CD14-positive monocyte (primary cell): ENCODE measurements at regions not wholly inside any gene's neighbourhood (a gene's known extent, or its start where the extent isn't known, plus 50 kb on each side); places are given as distances from the start of the nearest gene placed in this dataset.
A peak's percentile ranks its signal among the peaks of the same experiment; 100 is the strongest.

Experiments used
- DNase-seq, 3 donors: peaks; one replicate each; pipeline ENCODE4 v3.0.0-alpha.2; 2011 to 2022
- H2AFZ ChIP-seq: 2 replicates; pipeline ENCODE4 v1.6.0; 2012; ENCODE audit warnings: mild to moderate bottlenecking, low read depth, low read length, inconsistent platforms; ENCODE audit not compliant: insufficient read depth, poor library complexity, severe bottlenecking
- H3K27ac ChIP-seq, 2 donors: 1 replicate in 1 of 2; 2 replicates in 1 of 2; pipeline ENCODE4 v1.5.1; 2012 to 2013; ENCODE audit warnings: low read length in 2 of 2, control low read depth in 1 of 2, inconsistent platforms in 1 of 2, low read depth in 1 of 2, mild to moderate bottlenecking in 1 of 2
- H3K27me3 ChIP-seq, 2 donors: one replicate each; pipeline versions ENCODE4 v1.6.0 to v1.6.1; 2011 to 2013; ENCODE audit warnings: low read length in 2 of 2; ENCODE audit not compliant: control insufficient read depth in 2 of 2, insufficient read depth in 2 of 2
- H3K36me3 ChIP-seq, 2 donors: replicated peaks in 1 of 2; 1 replicate in 1 of 2; 2 replicates in 1 of 2; pipeline versions ENCODE4 v1.5.1 to v1.6.1; 2012 to 2013; ENCODE audit warnings: low read length in 2 of 2, control low read depth in 1 of 2, inconsistent platforms in 1 of 2, mild to moderate bottlenecking in 1 of 2; ENCODE audit not compliant: insufficient read depth in 2 of 2, control insufficient read depth in 1 of 2
- H3K4me1 ChIP-seq, 2 donors: 1 replicate in 1 of 2; 2 replicates in 1 of 2; pipeline versions ENCODE4 v1.5.1 to v1.6.1; 2012 to 2013; ENCODE audit warnings: low read length in 2 of 2, control low read depth in 1 of 2, inconsistent platforms in 1 of 2, mild to moderate bottlenecking in 1 of 2, moderate library complexity in 1 of 2; ENCODE audit not compliant: insufficient read depth in 2 of 2, control insufficient read depth in 1 of 2
- H3K4me2 ChIP-seq: replicated peaks from 2 replicates; pipeline ENCODE3; 2012; ENCODE audit warnings: low read length, moderate library complexity, mild to moderate bottlenecking; ENCODE audit not compliant: poor library complexity, severe bottlenecking; ENCODE audit errors: extremely low read depth
- H3K4me3 ChIP-seq, 3 experiments: fragments of 200-600 bp in 1 of 3; sonication (generic) in 1 of 3; replicated peaks in 1 of 3; 1 replicate in 2 of 3; 2 replicates in 1 of 3; pipeline ENCODE4 v1.5.1; 2011 to 2013; ENCODE audit warnings: low read length in 3 of 3, mild to moderate bottlenecking in 3 of 3, control low read depth in 2 of 3, low read depth in 2 of 3, inconsistent platforms in 1 of 3, moderate library complexity in 1 of 3
- H3K79me2 ChIP-seq: 2 replicates; pipeline ENCODE4 v1.6.0; 2012; ENCODE audit warnings: mild to moderate bottlenecking, control low read depth, inconsistent platforms, low read length, moderate library complexity; ENCODE audit not compliant: insufficient read depth
- H3K9ac ChIP-seq: 2 replicates; pipeline ENCODE4 v1.6.0; 2017; ENCODE audit warnings: low read length, mild to moderate bottlenecking; ENCODE audit not compliant: insufficient read depth, poor library complexity, severe bottlenecking
- H3K9me3 ChIP-seq, 2 donors: replicated peaks in 1 of 2; 1 replicate in 1 of 2; 2 replicates in 1 of 2; pipeline versions ENCODE4 v1.5.1 to v1.6.1; 2012 to 2013; ENCODE audit warnings: low read length in 2 of 2, control low read depth in 1 of 2; ENCODE audit not compliant: control insufficient read depth in 1 of 2, insufficient read depth in 1 of 2
- H4K20me1 ChIP-seq: 2 replicates; pipeline ENCODE4 v1.6.0; 2012; ENCODE audit warnings: mild to moderate bottlenecking, low read length, control low read depth, moderate library complexity; ENCODE audit not compliant: insufficient read depth
- H3K27ac Mint-ChIP-seq, 7 donors: one replicate each; pipeline ENCODE4 v1.8.0; 2020; ENCODE audit warnings: mild to moderate bottlenecking in 7 of 7, mixed read lengths in 7 of 7, moderate library complexity in 6 of 7, inconsistent platforms in 2 of 7
- H3K27me3 Mint-ChIP-seq, 3 donors: one replicate each; pipeline ENCODE4 v1.8.0; 2021 to 2022; ENCODE audit warnings: low read depth in 3 of 3, mild to moderate bottlenecking in 3 of 3, mixed read lengths in 3 of 3, moderate library complexity in 3 of 3, inconsistent platforms in 1 of 3
- H3K36me3 Mint-ChIP-seq, 2 donors: one replicate each; pipeline ENCODE4 v1.8.0; 2020; ENCODE audit warnings: mixed read lengths in 2 of 2, inconsistent platforms in 1 of 2, mild to moderate bottlenecking in 1 of 2
- H3K4me1 Mint-ChIP-seq: one replicate; pipeline ENCODE4 v1.8.0; 2020; ENCODE audit warnings: mild to moderate bottlenecking, mixed read lengths
- H3K4me3 Mint-ChIP-seq, 2 donors: one replicate each; pipeline ENCODE4 v1.8.0; 2020; ENCODE audit warnings: mild to moderate bottlenecking in 2 of 2, mixed read lengths in 2 of 2, moderate library complexity in 1 of 2
- H3K9me3 Mint-ChIP-seq, 7 donors: one replicate each; pipeline ENCODE4 v1.8.0; 2020 to 2022; ENCODE audit warnings: mixed read lengths in 7 of 7, mild to moderate bottlenecking in 6 of 7, moderate library complexity in 6 of 7, inconsistent platforms in 2 of 7
- CTCF ChIP-seq: fragments of 200-600 bp; IDR thresholded peaks from one replicate; pipeline ENCODE4 v1.8.0; 2022; ENCODE audit warnings: antibody characterized with exemption, mild to moderate bottlenecking
- WGBS: methylation state at CpG from one replicate; pipeline ENCODE4 v1.1.5; 2013; ENCODE audit warnings: missing lambda C conversion rate; ENCODE audit not compliant: insufficient coverage; 5-methylcytosine and 5-hydroxymethylcytosine counted together
- intact Hi-C, 2 donors: fragments of 100-400 bp; cut with micrococcal nuclease; formaldehyde crosslinking; loops; one replicate each; pipeline versions ENCODE4 v1.15.0 to v1.15.1; 2023

DNA sequence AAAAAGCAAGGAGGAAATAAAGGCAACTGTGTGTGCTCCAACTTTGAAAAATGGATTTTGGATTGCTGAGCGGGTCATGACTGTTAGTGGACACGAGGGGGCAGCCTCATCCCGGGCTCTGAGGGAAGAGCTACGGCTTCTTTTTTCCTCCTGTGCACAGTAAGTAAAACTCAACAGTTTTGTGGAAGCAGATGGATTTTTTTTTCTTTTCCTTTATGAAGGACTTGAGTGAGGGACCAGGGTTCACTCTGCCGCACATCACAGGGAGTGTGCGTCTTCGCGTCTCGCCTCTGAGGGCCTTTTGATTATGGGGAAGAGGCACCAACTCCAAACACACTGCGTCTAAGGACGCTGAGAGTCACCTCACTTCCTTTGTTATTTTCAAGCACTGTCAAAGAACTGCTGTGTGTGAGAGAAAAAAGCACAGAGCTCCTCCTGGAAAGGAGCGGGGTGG lies 80.3 kb upstream of the GOT2 start:
- no peaks in the 10 kb centered on the region for H3K36me3 Mint-ChIP-seq

DNA sequence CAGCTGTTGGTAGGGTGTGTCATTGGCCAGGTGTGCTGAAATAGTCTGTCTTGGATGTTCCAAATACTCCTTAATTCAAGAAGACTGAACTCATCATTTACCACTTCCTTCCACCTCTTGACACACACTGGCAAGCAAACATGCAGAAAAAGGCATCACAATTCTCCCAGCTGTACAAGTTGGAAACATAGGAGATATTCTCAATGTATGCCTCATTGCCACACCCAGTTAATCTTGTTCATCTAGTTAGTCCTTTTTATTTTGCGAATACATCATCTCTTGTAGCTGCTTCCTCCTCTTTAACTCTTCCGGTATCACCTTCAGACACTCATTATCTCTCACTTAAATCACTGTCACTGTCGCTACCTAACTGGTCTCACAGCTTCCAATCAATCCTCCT lies 75.1 kb upstream of the GOT2 start:
- no peaks in the 10 kb centered on the region for H3K27me3 Mint-ChIP-seq
- no peak overlapping the region for H3K27ac Mint-ChIP-seq
- no peak overlapping the region for H3K4me3 Mint-ChIP-seq
- Histone ChIP-seq H3K36me3 (no peaks in the 10 kb centered on the region), H3K79me2 (no peaks in the 10 kb centered on the region), H2AFZ (no peak overlapping the region), H3K9me3 (peaks cover 0 to 5% of the 10 kb centered on the region in 2 donors), H3K4me3 (no peak overlapping the region), H3K27ac (no peak overlapping the region), H3K4me2 (no peak overlapping the region), H3K27me3 (no peaks in the 10 kb centered on the region), H3K4me1 (no peaks in the 10 kb centered on the region), H3K9ac (no peak overlapping the region), H4K20me1 (no peaks in the 10 kb centered on the region)
- intact Hi-C loops, result no loop called here
- no peak for TF ChIP-seq CTCF
- H3K4me1 Mint-ChIP-seq, result peaks cover 1% of the 10 kb centered on the region
- no CpG with 5 or more reads among the region's 3 CpGs for WGBS
- no peaks in the 10 kb centered on the region for H3K36me3 Mint-ChIP-seq
- H3K9me3 Mint-ChIP-seq, result peaks cover 0 to 5% (median 3%) of the 10 kb centered on the region in 7 donors
- DNase-seq, result no peak

More for the DNA sequence above, 80.3 kb upstream of the GOT2 start:
- TF ChIP-seq CTCF, result peak; percentile 88
- peaks cover 0 to 4% of the 10 kb centered on the region in 2 donors for H3K4me1 ChIP-seq
- no peaks in the 10 kb centered on the region for H3K9me3 Mint-ChIP-seq
- H3K27me3 Mint-ChIP-seq, result peaks cover 0 to 4% (median 0%) of the 10 kb centered on the region in 3 donors
- intact Hi-C loops, result no loop called here
- H3K4me3 Mint-ChIP-seq, result peak overlapping the region; percentile 56 to 87
- H3K27ac Mint-ChIP-seq, result peak overlapping the region in 1 of 7 donors; percentile 51
- peak overlapping the region; percentile 66 for H3K4me2 ChIP-seq
- no peaks in the 10 kb centered on the region for H3K79me2 ChIP-seq
- no peaks in the 10 kb centered on the region for H3K36me3 ChIP-seq
- H4K20me1 ChIP-seq, result no peaks in the 10 kb centered on the region
- H3K27ac ChIP-seq, result no peak overlapping the region
- peak in 2 of 3 donors; percentile 13 to 26 for DNase-seq
- 0% methylated on average over 4 of the region's 12 CpGs for WGBS
- H2AFZ ChIP-seq, result peak overlapping the region; percentile 65
- peak overlapping the region in 1 of 3 experiments; percentile 59 for H3K4me3 ChIP-seq
- H3K27me3 ChIP-seq, result no peaks in the 10 kb centered on the region
- H3K9me3 ChIP-seq, result no peaks in the 10 kb centered on the region
- no peak overlapping the region for H3K9ac ChIP-seq
- H3K4me1 Mint-ChIP-seq, result peaks cover 7% of the 10 kb centered on the region
